Cardiac septum (tissue), 1 donor: ENCODE measurements at regions not wholly inside any gene's neighbourhood (a gene's known extent, or its start where the extent isn't known, plus 50 kb on each side); places are given as distances from the start of the nearest gene placed in this dataset.

Experiments used
- DNase-seq: peaks from one replicate; pipeline ENCODE4 v3.0.0-alpha.2; 2020; ENCODE audit warnings: low spot score
- intact Hi-C: fragments of 100-400 bp; cut with DNase I; formaldehyde crosslinking; loops from one replicate; pipeline ENCODE4 v1.14.0; 2022
- donor health status: DM: no; HTN: no; CAD: no.

DNA sequence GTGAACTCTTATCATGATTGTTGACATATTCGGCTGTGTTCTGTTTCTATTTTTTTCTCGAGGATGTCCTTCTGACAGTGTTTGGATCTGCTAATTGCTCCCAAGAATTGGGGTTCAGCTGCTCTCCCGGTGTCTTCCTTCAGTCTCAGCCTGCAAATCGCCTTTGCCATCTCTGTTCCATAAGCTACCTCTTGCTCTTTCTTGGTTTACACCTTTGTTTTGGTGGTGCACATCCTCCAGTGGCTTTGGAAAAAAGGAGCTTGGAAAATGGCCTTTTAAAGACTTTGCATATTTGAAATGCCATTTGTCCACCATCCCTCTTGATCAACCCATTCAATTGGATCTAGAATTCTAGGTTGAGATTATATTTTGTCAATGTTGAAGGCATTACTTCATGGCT is 137.2 kb downstream of the URI1 start:
- intact Hi-C loops = no loop called here
- DNase-seq = no peak

DNA sequence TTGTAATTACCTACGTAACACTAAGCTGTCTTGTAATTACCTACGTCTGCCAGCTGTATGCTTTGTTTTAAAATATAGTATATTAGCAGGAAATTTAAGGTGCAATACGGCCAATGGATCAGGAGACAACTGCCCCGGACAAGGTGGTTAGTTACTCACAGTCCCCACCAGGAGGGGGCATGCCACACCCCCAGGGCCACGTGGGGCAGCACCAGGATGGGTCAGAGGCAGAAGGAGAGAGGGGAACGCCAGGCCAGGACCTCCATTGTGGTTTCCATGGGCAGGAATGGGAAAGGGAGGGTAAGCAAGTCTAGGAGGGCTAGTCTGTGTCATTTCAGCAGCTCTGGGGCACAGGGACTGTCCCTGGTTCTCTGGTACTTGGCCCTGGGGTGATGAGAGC is 140.1 kb downstream of the URI1 start:
- intact Hi-C loops = no loop called here
- DNase-seq = no peak

DNA sequence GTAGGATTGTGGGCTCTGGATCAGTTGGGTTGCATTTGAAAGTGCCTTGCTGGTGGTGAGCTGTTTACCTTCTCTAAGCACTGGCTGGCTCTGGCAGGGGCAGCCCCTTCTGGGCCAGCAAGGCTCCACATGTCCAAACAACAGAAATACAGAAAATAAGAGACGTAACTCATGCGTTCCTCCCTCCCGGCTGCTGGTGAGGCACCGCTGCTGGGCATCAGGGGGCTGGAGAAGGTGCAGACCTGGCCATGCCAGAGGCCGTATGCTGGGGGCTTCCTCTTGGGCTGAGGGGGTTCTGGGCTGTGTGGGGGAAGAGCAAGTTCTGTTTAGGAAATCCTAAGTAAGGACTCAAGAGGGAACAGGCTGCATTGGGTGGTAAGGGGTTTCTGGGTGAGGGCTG is 140.6 kb downstream of the URI1 start:
- intact Hi-C loops = no loop called here
- no peak for DNase-seq

DNA sequence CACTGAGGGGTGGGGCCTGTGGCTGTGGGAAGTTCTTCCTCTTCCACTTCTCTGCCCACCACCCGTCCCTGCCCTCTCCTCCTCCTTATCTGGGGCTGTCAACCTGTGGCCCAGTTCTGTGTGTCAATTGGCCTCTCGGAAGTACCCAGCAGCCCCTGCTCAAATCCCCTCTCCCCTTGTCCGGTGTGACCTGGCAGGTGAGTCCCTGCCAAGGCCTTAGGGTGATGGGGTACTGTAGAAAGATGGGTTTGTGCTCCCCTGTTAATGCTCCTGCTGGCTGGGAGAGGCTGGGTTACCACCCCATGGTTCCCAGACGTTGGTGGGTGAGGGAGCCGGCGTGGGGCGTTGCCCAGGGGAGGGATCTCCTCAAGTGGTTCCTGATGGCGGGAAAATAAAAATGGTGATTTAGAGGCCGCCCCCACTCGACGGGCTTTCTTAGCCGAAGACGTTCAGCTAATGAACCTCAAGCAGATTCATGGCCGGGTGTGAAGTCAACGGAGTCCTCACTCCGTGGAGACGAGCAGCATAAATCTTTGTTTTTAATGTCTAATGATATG is 141.2 kb downstream of the URI1 start:
- intact Hi-C loops = no loop called here
- no peak for DNase-seq

DNA sequence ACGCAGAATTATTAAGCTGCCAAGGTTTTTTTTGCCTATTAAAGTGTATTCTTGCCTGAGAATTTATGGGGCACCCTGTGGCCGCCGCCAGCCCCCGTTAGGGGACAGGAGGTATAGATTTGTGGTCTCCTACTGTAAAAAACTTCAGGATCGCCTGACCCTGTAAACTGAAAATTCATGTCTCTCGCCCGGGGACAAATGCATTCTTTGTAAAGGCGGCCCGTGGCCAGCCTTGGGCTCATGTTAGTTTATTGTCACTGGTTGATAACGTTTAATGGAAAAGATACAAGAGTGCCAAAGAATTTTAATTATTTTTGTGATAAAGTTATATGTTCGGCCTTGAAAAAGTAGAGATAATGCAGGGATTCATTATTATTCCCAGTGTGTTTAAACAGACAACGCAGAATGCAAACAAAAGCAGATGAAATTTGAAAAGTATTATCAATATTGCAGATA is 141.7 kb downstream of the URI1 start:
- DNase-seq = no peak
- intact Hi-C loops = no loop called here

DNA sequence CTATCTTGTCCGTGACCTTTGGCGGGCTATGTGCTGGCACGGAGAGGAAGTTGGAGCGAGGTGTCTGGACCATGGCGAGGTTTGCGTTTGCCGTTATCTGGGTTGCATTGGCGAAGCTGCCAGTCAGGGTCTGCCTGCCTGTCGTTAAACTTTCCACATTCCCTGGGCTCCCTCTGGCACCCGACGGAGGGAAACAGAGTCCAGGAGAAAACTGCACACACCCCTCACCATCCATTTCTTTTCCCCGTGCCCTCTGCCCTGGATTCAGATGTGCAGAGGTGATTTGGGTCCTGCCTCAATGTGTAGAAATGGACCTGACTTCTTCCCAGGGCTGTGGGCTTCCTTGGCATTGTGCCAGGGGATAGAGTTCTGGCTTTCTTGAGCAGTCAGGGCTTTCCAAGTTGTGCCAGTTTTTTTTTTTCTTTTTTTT is 142.4 kb downstream of the URI1 start:
- intact Hi-C loops = no loop called here
- no peak for DNase-seq

DNA sequence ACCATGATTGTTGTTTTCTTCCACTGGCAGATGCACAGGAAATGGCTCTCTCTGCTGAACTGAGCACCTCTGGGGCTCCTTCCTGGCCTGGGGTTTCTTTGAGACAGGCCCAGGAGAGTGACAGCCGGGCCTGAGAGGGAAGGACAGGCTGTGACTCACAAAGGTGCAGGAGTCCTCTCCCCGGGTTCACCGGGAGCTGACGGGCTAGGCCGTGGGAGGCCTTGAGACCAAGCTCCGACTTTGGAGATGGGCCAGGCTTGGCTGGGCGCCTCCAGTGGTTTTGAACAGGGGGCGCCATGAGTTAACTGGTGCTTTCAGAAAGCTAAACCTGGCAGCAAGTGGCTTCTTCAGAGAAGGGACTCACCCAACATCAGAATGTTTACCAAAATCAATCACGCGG is 143.4 kb downstream of the URI1 start:
- intact Hi-C loops = no loop called here
- no peak for DNase-seq

DNA sequence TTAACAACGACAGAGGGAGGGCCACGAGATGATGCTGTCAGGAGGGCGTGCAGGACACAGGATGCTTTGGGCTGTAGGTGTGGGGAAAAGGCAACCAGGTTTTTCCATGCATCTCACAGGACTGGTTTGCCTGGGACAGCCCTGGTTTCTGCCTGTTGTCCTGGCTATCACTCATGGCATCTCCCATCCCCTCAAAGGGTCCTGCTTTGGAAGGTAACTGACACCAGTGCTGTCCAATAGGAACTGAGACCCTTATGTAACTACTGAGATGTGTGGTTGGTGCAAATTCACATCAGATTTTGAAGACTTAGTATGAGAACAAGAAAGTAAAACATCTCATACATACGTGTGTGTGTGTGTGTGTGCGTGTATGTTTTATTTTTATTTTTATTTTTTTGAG is 144.2 kb downstream of the URI1 start:
- intact Hi-C loops = no loop called here
- DNase-seq = no peak

DNA sequence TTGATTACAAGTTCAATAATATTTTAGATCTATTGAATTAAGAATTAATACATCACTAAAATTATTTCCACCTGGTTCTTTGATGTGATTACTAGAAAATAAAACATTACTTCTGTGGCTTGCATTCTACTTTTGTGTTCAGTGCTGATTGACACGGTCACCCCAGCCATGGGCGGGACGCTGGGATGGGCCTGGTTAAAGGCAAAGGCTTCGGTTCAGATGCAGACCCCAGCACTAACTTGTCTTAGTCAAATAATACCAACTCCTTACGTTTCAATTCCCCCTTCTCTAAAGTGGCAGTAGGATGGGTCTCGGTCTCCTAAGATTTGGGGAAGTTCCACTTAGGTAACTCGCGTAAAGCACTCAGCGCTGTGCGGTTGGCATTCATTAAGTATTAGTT is 144.9 kb downstream of the URI1 start:
- intact Hi-C loops = no loop called here
- DNase-seq = no peak

DNA sequence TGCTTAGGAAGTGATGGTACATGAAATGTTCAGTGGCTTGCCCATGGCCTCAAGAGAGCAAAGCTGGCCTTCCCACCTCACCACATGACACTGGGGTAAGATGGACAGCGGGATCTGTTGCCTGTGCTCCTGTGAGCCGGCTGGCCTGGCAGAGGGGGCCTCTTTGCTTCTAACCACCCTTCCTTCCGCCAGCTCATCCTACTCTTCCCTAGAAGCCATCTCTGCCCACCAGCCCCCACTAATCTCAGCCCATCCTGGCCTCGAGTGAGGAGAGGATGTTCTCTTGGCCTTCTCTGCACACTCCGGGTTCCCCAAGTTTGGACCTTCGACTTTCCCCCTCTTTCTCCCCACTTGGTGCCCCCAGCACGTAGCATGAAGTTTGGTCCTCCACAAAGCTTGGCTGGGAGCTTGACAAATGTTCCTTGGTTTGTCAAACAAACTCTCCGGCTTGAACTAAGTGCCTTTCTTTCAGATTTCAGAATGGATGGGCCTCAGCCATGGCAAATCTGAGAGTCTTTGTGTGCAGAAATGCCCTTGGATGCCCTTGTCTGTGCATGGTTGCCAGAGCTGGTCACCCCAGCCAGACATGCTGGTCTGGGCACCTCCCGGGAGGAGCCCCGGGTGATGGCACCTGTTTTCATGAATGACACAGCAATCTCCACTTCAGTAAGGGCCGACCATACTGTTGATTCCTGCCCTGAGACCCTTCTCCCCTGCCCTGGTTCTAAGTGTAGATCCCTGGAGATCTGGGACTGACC is 145.5 kb downstream of the URI1 start:
- DNase-seq = no peak
- intact Hi-C loops = no loop called here

DNA sequence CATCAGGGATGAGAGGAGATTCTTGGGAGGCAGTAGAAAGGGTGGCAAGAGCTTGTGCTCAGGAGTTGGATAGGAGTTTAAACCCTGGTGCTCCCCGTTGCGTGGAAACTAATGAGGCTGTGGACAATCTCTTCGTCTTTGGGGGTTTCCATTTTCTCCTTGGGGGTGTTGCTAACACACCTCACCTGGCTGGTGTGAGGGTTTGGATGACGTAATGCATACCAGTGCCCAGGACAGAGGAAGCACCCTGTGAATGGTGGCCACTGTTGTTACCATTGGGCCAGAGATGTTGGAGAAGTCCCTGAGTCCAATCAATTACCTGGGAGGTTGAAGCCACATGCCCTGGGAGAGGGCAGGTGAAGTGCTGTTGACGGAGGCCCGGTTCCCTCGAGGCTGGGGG is 146.5 kb downstream of the URI1 start:
- DNase-seq = no peak
- intact Hi-C loops = no loop called here

DNA sequence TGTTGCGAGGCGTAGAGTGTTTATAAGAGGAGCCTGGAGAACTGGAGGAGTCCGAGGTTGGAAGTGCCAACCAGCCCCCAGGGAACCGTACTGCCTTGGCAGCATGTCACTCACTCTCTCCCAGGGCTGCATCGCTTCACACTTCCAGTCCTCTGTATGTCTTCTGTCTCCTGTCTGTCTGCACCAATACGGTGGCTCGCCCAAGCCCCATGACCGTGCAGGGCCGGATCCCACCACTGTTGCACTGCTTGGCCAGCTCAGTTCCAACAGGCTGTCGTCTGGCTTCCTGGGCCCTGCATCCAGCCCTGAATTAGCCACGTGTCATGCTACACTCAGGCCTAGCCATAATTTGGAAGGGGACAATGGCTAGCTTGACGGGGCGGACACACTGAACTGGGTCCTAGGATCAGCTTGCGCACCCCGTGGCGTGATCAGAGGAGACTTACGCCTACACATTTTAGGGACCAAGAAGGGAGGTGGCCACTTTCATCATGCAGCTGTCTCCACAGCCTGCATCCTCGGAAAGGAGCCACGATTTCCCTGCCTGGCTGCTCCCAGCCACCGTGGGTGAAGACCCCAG is 147.1 kb downstream of the URI1 start:
- intact Hi-C loops = no loop called here
- no peak for DNase-seq

DNA sequence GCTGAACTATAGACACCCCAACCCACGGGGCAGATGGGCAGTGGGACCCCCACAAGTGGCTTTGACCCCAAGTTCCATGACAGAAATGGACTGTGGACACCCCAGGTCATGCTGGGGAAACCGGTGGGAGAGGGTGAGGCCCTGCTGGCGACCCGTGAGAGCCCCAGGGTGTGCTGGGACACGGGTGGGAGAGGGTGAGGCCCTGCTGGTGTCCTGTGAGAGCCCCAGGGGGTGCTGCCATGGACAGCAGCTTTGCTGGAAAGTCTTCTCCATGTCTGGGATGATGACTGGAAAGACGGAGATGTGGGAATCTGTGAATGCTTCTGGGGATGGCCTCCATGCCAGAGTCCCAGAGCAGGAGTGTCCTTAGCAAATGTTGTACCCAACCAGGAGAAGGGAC is 148.4 kb downstream of the URI1 start:
- intact Hi-C loops = no loop called here
- DNase-seq = no peak

DNA sequence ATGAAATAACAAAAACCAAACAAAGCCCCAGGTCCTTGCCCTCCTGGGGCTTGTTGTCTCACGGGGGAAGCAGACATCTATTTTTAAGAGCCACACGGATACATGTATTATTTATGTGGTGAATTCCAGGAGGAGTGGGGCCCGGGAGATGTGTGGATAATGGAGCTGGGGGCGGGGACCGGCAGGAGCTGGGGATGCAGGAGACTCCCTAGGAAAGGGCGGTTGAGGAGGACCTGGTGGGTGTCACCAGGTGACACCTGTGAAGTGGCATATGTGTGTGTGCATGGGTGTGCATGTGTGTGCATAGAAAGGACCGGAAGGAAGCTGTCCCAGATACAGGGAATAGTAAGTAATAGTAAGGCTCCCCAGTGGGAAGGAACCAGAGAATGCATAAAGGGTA is 148.9 kb downstream of the URI1 start:
- intact Hi-C loops = no loop called here
- no peak for DNase-seq

DNA sequence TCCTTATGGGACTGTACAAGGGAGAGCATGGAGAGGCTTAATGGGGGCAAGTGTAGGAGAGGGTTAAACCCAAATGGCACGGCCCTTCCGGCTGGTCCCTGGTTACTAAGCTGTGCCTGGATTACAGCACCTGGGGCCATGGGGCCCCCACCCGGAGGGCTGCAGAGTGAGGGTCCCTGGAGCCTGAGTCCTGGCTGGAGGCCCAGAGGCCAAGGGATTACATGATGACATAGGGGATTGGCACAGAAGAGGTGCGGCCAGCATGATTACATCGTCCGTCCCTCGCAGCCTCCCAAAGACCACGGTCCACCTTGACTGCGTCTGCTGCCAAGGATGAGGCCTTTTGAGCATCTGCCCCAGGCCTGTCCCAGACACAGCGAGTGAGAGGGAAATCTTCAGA is 149.4 kb downstream of the URI1 start:
- DNase-seq = no peak
- intact Hi-C loops = no loop called here

DNA sequence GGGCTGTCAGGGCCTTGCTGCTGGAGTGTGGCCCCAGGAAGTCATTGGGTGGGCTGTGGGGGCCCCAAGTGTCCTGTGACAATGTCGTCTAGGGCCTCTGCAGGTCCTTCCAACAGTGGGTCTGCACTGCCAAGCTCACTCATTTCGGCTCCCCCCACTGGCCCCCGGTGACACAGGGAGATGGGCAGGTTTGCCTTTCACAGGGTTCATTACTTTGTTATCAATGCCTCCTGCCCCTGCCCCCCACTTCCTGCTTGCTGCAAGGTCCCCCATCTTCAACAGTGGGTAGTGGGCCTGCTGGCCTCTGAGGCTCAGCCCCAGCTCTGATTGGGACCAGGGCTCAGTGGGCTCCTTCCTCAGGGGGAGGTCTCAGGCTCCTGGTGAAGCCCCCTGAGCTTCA is 149.8 kb downstream of the URI1 start:
- intact Hi-C loops = no loop called here
- DNase-seq = no peak

DNA sequence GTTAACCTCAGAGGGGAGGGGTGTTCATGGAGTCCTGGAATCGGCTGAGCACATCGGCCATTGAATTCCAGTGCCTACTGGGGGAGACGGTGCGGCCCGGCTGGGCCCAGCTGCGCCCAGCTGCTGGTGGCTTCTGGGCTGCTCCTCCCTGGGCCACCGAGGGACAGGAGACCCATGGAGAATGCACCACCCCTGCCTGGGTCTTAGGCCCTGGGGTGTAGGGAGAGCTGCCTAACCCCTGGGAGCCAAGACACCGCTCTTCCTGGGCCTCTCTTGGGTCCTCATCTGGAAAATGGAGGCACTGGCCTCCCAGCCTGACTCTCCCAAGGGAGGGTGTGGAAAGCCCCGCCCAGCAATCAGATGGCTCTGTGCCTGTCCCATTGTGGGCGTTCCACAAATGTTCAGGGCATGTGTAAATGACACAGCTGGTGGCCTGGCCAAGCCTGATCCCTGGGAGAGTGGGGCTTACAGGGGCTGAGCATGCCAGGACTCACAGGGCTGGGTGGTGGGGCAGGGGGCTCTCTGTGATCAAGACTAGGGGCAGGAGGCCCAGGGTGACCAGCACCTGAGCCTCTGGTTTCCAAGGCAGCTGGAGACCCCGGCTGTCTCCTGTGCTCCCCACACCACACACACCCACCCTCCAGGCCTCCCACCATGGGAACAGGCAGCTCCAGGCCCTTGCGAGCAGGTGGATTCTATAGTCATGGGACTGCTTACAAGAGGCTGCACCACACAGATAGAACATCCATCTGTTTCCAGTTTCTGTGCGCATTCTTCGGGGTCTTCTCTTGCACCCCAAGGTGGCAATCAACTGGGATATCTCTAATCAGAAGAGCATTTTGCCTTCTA is 150.9 kb downstream of the URI1 start:
- intact Hi-C loops = no loop called here
- no peak for DNase-seq

DNA sequence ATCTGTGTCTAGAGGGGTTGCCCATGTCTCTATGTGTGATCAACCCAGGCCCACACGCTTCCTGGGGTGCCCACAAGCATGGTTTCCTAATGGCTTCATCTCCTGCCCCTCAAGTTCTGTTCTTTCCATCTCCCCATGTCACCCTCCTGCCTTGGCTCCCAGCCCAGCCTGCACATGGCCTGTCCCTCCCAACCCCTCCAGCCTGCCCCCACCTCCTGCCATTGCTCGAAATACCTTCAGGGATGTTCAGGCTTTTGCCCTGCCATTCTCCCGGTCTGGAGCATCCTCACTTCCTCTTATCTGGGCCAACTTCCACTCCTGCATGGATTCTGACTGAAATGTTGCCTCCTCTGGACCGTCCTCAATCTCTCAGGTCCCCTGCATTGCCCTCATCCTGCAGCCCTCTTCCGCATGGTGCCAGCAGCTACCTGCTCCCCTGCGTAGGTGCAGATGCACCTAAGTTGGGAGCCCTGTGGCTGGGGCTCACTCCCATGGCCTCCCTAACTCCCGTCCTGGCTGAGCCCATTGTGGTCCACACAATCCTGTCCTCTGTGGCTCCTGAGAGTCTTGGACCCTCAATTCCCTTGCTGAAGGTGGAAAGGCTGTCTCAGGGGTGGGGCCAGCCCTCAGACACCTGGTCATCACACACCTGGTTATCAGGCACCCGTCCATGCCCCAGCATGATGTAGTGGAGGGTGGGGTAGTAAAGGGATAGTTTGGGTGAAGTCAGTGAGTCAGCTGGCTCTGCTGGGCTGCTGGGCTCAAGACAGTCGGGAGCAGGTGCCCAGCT is 152.1 kb downstream of the URI1 start:
- no peak for DNase-seq
- intact Hi-C loops = no loop called here

DNA sequence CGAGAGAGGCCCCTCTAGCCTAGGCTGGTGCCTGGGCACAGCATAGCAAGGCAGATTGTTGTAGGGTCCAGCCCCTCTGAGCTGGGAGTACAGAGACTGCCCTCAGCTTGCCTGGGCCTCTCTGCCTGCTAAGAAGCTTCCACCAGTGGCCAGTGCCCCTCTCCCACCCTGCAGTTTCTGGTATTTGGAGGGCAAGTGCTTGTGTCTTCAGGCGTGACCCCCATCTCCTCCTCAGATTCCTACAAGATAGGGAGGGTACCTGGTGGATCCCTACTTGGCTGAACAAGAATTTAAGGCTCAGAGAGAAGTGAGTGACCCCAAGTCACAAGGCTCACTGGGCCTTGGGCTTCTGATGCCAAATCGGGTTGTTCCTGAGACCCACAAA is 152.7 kb downstream of the URI1 start:
- no peak for DNase-seq
- intact Hi-C loops = no loop called here

DNA sequence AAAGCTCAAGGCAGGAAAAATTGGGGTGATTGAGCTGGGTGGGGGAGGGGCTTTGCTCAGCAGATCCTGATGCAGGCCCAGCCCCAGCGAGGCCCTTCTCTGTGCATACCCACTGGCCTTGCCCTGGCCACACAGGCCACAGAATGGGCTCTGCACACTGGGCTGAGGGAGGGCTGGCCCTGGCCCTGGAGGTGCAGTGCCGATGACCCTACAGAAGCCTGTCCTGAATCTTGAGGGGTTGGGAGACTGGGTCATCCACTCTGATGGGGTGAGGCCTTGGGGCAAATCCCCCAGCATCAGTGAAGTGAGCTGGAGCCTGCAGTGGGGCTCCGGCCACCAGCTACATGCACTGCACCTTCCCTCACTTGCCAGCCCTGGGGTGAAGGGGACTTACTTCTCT is 153.1 kb downstream of the URI1 start:
- intact Hi-C loops = no loop called here
- no peak for DNase-seq
